ENCODE measurements at regions not wholly inside any gene's neighbourhood (a gene's known extent, or its start where the extent isn't known, plus 50 kb on each side); places are given as distances from the start of the nearest gene placed in this dataset. TPM values are rescaled to one million over a fixed set of nuclear protein-coding genes. Genes with fewer than 3 reads are reported as not detected.

DNA sequence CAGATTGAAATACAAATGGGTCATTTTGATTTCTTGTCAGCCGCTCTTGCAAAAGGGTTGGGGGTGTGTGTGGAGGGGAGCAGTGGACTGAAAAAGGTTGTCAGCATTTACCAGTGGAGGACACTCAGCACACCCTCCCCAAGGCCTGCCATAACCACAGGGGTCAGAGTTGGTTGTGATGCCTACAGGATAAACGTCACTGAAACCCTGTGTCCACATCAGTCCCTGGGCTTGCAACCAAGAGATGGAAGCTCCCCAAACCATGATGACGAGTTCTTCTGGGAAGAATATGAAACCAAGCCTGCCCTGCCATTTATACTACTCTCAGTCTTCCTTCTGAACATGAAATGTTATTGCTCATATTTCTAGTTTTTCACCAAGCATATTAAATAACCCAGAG is 54.0 kb upstream of the UMPS start:
- Histone ChIP-seq H2AFZ (ENCODE audit: low read length) (no peak overlapping the region), H3K4me2 (ENCODE audit: low read length) (no peak overlapping the region), H3K79me2 (ENCODE audit: insufficient read depth, low read depth, low read length) (no peaks in the 10 kb centered on the region), H3K27ac (ENCODE audit: low read depth, low read length, poor library complexity, severe bottlenecking) (no peak overlapping the region), H3K36me3 (ENCODE audit: insufficient read depth, low read length) (no peaks in the 10 kb centered on the region), H3K9me2 (ENCODE audit: insufficient read depth, low read length) (no peaks in the 10 kb centered on the region), H4K20me1 (ENCODE audit: insufficient read depth, low read length) (no peaks in the 10 kb centered on the region), H3K9me3 (ENCODE audit: low read length) (no peaks in the 10 kb centered on the region), H3K4me3 (ENCODE audit: low read depth, low read length, poor library complexity, severe bottlenecking) (no peak overlapping the region), H3K4me1 (ENCODE audit: insufficient read depth, low read length, poor library complexity, severe bottlenecking) (no peaks in the 10 kb centered on the region)
- intact Hi-C loops (cut with micrococcal nuclease; ENCODE audit: unreplicated experiment) = no loop called here
- CTCF ChIA-PET (ENCODE audit: unreplicated experiment) = no interaction called here
- no peak for TF ChIP-seq EZH2phosphoT487 (IDR thresholded peaks at IDR 0.05; ENCODE audit: borderline replicate concordance, low read depth, low read length)
- TF ChIP-seq, protein P1, sequence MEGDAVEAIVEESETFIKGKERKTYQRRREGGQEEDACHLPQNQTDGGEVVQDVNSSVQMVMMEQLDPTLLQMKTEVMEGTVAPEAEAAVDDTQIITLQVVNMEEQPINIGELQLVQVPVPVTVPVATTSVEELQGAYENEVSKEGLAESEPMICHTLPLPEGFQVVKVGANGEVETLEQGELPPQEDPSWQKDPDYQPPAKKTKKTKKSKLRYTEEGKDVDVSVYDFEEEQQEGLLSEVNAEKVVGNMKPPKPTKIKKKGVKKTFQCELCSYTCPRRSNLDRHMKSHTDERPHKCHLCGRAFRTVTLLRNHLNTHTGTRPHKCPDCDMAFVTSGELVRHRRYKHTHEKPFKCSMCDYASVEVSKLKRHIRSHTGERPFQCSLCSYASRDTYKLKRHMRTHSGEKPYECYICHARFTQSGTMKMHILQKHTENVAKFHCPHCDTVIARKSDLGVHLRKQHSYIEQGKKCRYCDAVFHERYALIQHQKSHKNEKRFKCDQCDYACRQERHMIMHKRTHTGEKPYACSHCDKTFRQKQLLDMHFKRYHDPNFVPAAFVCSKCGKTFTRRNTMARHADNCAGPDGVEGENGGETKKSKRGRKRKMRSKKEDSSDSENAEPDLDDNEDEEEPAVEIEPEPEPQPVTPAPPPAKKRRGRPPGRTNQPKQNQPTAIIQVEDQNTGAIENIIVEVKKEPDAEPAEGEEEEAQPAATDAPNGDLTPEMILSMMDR (conservative IDR thresholded peaks at IDR 0.05; ENCODE audit: low read length) = no peak
- POLR2A ChIA-PET = no interaction called here
- BruUV-seq (replicated peaks) = no TSS peak
- no peak for DNase-seq (ENCODE audit: low spot score)

DNA sequence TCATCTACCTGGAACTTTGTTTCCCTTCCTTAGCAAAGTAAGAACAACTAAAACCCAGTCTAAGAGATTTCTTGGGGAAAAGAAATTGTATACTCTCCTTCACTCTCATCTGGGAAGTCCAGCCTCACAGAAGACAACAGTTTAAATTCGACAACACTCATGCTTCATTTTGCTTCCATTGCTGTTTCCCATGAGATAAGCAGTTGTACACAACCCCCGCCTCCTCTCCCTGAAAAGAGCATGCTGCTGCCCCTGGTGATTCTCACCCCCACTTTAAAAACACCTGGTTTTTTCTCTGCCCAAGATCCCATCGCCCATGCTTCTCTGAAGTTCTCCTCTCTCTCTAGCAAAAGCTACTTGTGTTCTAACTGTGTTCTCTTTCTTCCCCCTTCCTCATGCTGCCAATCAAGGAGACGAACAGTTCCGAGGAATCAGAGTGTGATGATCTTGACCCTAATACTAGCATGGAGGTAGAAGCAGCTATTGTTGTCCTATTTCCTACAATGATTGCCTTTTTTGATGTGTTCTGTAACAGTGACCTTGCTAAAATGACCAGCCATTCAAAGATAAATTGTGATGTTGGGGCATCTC is 51.1 kb upstream of the UMPS start:
- H3K27ac ChIP-seq (ENCODE audit: low read depth, low read length, poor library complexity, severe bottlenecking) = no peak overlapping the region
- ChIA-PET POLR2A (no interaction called here), CTCF (ENCODE audit: unreplicated experiment) (no interaction called here)
- H4K20me1 ChIP-seq (ENCODE audit: insufficient read depth, low read length) = no peaks in the 10 kb centered on the region
- H3K4me1 ChIP-seq (ENCODE audit: insufficient read depth, low read length, poor library complexity, severe bottlenecking) = no peaks in the 10 kb centered on the region
- H3K9me2 ChIP-seq (ENCODE audit: insufficient read depth, low read length) = no peaks in the 10 kb centered on the region
- no peaks in the 10 kb centered on the region for H3K9me3 ChIP-seq (ENCODE audit: low read length)
- DNase-seq (ENCODE audit: low spot score) = no peak
- TF ChIP-seq, protein P1 (conservative IDR thresholded peaks at IDR 0.05; ENCODE audit: low read length) = no peak
- TF ChIP-seq EZH2phosphoT487 (IDR thresholded peaks at IDR 0.05; ENCODE audit: borderline replicate concordance, low read depth, low read length) = no peak
- no TSS peak for BruUV-seq (replicated peaks)
- no peaks in the 10 kb centered on the region for H3K79me2 ChIP-seq (ENCODE audit: insufficient read depth, low read depth, low read length)
- intact Hi-C loops (cut with micrococcal nuclease; ENCODE audit: unreplicated experiment) = no loop called here
- no peaks in the 10 kb centered on the region for H3K36me3 ChIP-seq (ENCODE audit: insufficient read depth, low read length)
- H3K4me3 ChIP-seq (ENCODE audit: low read depth, low read length, poor library complexity, severe bottlenecking) = no peak overlapping the region
- H2AFZ ChIP-seq (ENCODE audit: low read length) = no peak overlapping the region
- H3K4me2 ChIP-seq (ENCODE audit: low read length) = no peak overlapping the region

Small RNA genes in the stretch of these regions (microRNA-seq; reads per million reads assigned to microRNA genes)
- gene MIR5002 (ENCODE audit: borderline replicate concordance) = not detected
- not detected for gene MIR6083 (ENCODE audit: borderline replicate concordance)

Small RNA genes in the stretch of these regions (small RNA-seq; reads per million reads assigned to genes)
- gene MIR5002 (not detected), gene MIR6083 (not detected), gene RNU6-143P (not detected)

All from OCI-LY7 (cell line).